SIG-M5 treated with dmso at 0.1 percent for 504 hours (cell line): ENCODE measurements at regions not wholly inside any gene's neighbourhood (a gene's known extent, or its start where the extent isn't known, plus 50 kb on each side); places are given as distances from the start of the nearest gene placed in this dataset.
"Not testable (repeated sequence)": the region's sequence is repeated elsewhere in the genome, so short reads cannot be mapped to it uniquely, and the experiment has no call there.

Experiments used
- DNase-seq: peaks from one replicate; lab custom pipeline; 2025; ENCODE audit not compliant: unreplicated experiment; lab: John Stamatoyannopoulos, UW

- no peak for DNase-seq
These were observed 160.3 kb upstream of the FRG1 start for GRCh38 chr4:189780391-189780790.

- DNase-seq: no peak
These were observed 156.0 kb upstream of the FRG1 start for GRCh38 chr4:189784651-189785050.

GRCh38 chr4:189785257-189785656 is 155.4 kb upstream of the FRG1 start:
- DNase-seq: no peak

- DNase-seq: no peak
These were observed 154.2 kb upstream of the FRG1 start for GRCh38 chr4:189786447-189786846.

- DNase-seq: no peak
These were observed 153.2 kb upstream of the FRG1 start for GRCh38 chr4:189787216-189788031.

GRCh38 chr4:189792924-189793618 is 147.6 kb upstream of the FRG1 start:
- peak; percentile 38 for DNase-seq

- DNase-seq: no peak
These were observed 140.1 kb upstream of the FRG1 start for GRCh38 chr4:189800545-189801088.

- DNase-seq: no peak
These were observed 137.8 kb upstream of the FRG1 start for GRCh38 chr4:189802884-189803283.

- DNase-seq: no peak
These were observed 135.8 kb upstream of the FRG1 start for GRCh38 chr4:189804894-189805293.

- no peak for DNase-seq
These were observed 134.2 kb upstream of the FRG1 start for GRCh38 chr4:189806506-189806905.

GRCh38 chr4:189807031-189807430 is 133.6 kb upstream of the FRG1 start:
- DNase-seq: no peak

- DNase-seq: no peak
These were observed 131.4 kb upstream of the FRG1 start for GRCh38 chr4:189809241-189809735.

- no peak for DNase-seq
These were observed 130.8 kb upstream of the FRG1 start for GRCh38 chr4:189809839-189810238.

- not testable (repeated sequence) for DNase-seq
These were observed 130.1 kb upstream of the FRG1 start for GRCh38 chr4:189810318-189811181.

- DNase-seq: no peak
These were observed 125.1 kb upstream of the FRG1 start for GRCh38 chr4:189815404-189816192.

GRCh38 chr4:189822326-189822725 is 118.3 kb upstream of the FRG1 start:
- no peak for DNase-seq

- DNase-seq: no peak
These were observed 117.1 kb upstream of the FRG1 start for GRCh38 chr4:189823591-189823990.

GRCh38 chr4:189825466-189825865 is 115.2 kb upstream of the FRG1 start:
- no peak for DNase-seq

GRCh38 chr4:189826657-189827056 is 114.0 kb upstream of the FRG1 start:
- no peak for DNase-seq

- DNase-seq: no peak
These were observed 112.5 kb upstream of the FRG1 start for GRCh38 chr4:189828081-189828697.
